Activated CD8-positive, alpha-beta memory T cell treated with anti-CD3 and anti-CD28 coated beads, Interleukin-2, amount 10 ng/mL, durations not matched to agents 7 days and 5 days (primary cell): ENCODE measurements at regions not wholly inside any gene's neighbourhood (a gene's known extent, or its start where the extent isn't known, plus 50 kb on each side); places are given as distances from the start of the nearest gene placed in this dataset.

ENCODE experiments used
- ATAC-seq: fragments of 150-1000 bp; cut with Tn5 transposase; one replicate; pipeline ENCODE4 v1.10.0; 2021; ENCODE audit warnings: moderate library complexity
- CTCF ChIA-PET: fragments of 350-600 bp; sonication (Branson Sonifier 250); formaldehyde crosslinking; loops from one replicate; lab custom pipeline; 2021; ENCODE audit warnings: antibody characterized with exemption; lab: Charles Lee
- DNase-seq: peaks from one replicate; pipeline ENCODE4 v3.0.0-alpha.2; 2020
- H3K27ac Mint-ChIP-seq: one replicate; pipeline ENCODE4 v1.8.0; 2021; ENCODE audit warnings: mild to moderate bottlenecking, mixed read lengths
- H3K27me3 Mint-ChIP-seq: one replicate; pipeline ENCODE4 v1.8.0; 2021; ENCODE audit warnings: mixed read lengths
- H3K36me3 Mint-ChIP-seq: one replicate; pipeline ENCODE4 v1.8.0; 2021; ENCODE audit warnings: mild to moderate bottlenecking, mixed read lengths
- H3K4me1 Mint-ChIP-seq: one replicate; pipeline ENCODE4 v1.8.0; 2021; ENCODE audit warnings: mixed read lengths
- H3K4me3 Mint-ChIP-seq: one replicate; pipeline ENCODE4 v1.8.0; 2021; ENCODE audit warnings: mild to moderate bottlenecking, moderate library complexity, mixed read lengths
- H3K9me3 Mint-ChIP-seq: one replicate; pipeline ENCODE4 v1.8.0; 2022; ENCODE audit warnings: low read depth, mixed read lengths

GRCh38 chr5:167128581-167128980 lies 1162.9 kb upstream of the WWC1 start:
- no peak for DNase-seq
- H3K36me3 Mint-ChIP-seq, result no peaks in the 10 kb centered on the region
- ATAC-seq, result no peak
- no peak overlapping the region for H3K27ac Mint-ChIP-seq
- peaks cover 12% of the 10 kb centered on the region for H3K9me3 Mint-ChIP-seq
- CTCF ChIA-PET, result no interaction called here
- H3K4me1 Mint-ChIP-seq, result no peaks in the 10 kb centered on the region
- no peak overlapping the region for H3K4me3 Mint-ChIP-seq
- H3K27me3 Mint-ChIP-seq, result no peaks in the 10 kb centered on the region

GRCh38 chr5:167140548-167141291 lies 1150.7 kb upstream of the WWC1 start:
- Mint-ChIP-seq H3K36me3 (no peaks in the 10 kb centered on the region), H3K9me3 (peaks cover 8% of the 10 kb centered on the region), H3K27me3 (no peaks in the 10 kb centered on the region), H3K4me3 (no peak overlapping the region), H3K27ac (no peak overlapping the region), H3K4me1 (no peaks in the 10 kb centered on the region)
- ATAC-seq, result no peak
- CTCF ChIA-PET, result no interaction called here
- no peak for DNase-seq

- Mint-ChIP-seq H3K36me3 (no peaks in the 10 kb centered on the region), H3K27ac (no peak overlapping the region), H3K4me1 (no peaks in the 10 kb centered on the region), H3K4me3 (no peak overlapping the region), H3K9me3 (peaks cover 13% of the 10 kb centered on the region), H3K27me3 (no peaks in the 10 kb centered on the region)
- no peak for ATAC-seq
- DNase-seq, result no peak
- CTCF ChIA-PET, result no interaction called here
Measured at GRCh38 chr5:167143716-167144115, 1147.7 kb upstream of the WWC1 start.

- ATAC-seq, result no peak
- Mint-ChIP-seq H3K4me3 (no peak overlapping the region), H3K9me3 (peaks cover 13% of the 10 kb centered on the region), H3K27me3 (no peaks in the 10 kb centered on the region), H3K27ac (no peak overlapping the region), H3K36me3 (no peaks in the 10 kb centered on the region), H3K4me1 (no peaks in the 10 kb centered on the region)
- no peak for DNase-seq
- CTCF ChIA-PET, result no interaction called here
Measured at GRCh38 chr5:167145841-167146240, 1145.6 kb upstream of the WWC1 start.

GRCh38 chr5:167147879-167148278 lies 1143.6 kb upstream of the WWC1 start:
- no peak overlapping the region for H3K27ac Mint-ChIP-seq
- H3K36me3 Mint-ChIP-seq, result no peaks in the 10 kb centered on the region
- no peak for DNase-seq
- ATAC-seq, result no peak
- H3K4me3 Mint-ChIP-seq, result no peak overlapping the region
- H3K9me3 Mint-ChIP-seq, result peaks cover 13% of the 10 kb centered on the region
- no peaks in the 10 kb centered on the region for H3K4me1 Mint-ChIP-seq
- H3K27me3 Mint-ChIP-seq, result no peaks in the 10 kb centered on the region
- CTCF ChIA-PET, result no interaction called here

- Mint-ChIP-seq H3K9me3 (peaks cover 11% of the 10 kb centered on the region), H3K4me3 (no peak overlapping the region), H3K27me3 (no peaks in the 10 kb centered on the region), H3K27ac (no peak overlapping the region), H3K4me1 (no peaks in the 10 kb centered on the region), H3K36me3 (no peaks in the 10 kb centered on the region)
- CTCF ChIA-PET, result no interaction called here
- DNase-seq, result no peak
- no peak for ATAC-seq
Measured at GRCh38 chr5:167150661-167151060, 1140.8 kb upstream of the WWC1 start.

GRCh38 chr5:167152561-167152960 lies 1138.9 kb upstream of the WWC1 start:
- ATAC-seq (no peak), DNase-seq (no peak)
- CTCF ChIA-PET, result no interaction called here
- no peaks in the 10 kb centered on the region for H3K27me3 Mint-ChIP-seq
- H3K27ac Mint-ChIP-seq, result no peak overlapping the region
- H3K4me3 Mint-ChIP-seq, result no peak overlapping the region
- H3K36me3 Mint-ChIP-seq, result no peaks in the 10 kb centered on the region
- peaks cover 7% of the 10 kb centered on the region for H3K9me3 Mint-ChIP-seq
- H3K4me1 Mint-ChIP-seq, result no peaks in the 10 kb centered on the region

GRCh38 chr5:167155387-167156005 lies 1135.9 kb upstream of the WWC1 start:
- Mint-ChIP-seq H3K27ac (no peak overlapping the region), H3K4me1 (no peaks in the 10 kb centered on the region)
- CTCF ChIA-PET, result no interaction called here

GRCh38 chr5:167156446-167156845 lies 1135.0 kb upstream of the WWC1 start:
- Mint-ChIP-seq H3K36me3 (no peaks in the 10 kb centered on the region), H3K4me1 (no peaks in the 10 kb centered on the region), H3K9me3 (peaks cover 7% of the 10 kb centered on the region), H3K4me3 (no peak overlapping the region), H3K27ac (no peak overlapping the region), H3K27me3 (no peaks in the 10 kb centered on the region)
- CTCF ChIA-PET, result no interaction called here
- no peak for DNase-seq
- ATAC-seq, result no peak

More at GRCh38 chr5:167155387-167156005, 1135.9 kb upstream of the WWC1 start:
- Mint-ChIP-seq H3K4me3 (no peak overlapping the region), H3K9me3 (peaks cover 7% of the 10 kb centered on the region), H3K36me3 (no peaks in the 10 kb centered on the region), H3K27me3 (no peaks in the 10 kb centered on the region)
- ATAC-seq (no peak), DNase-seq (no peak)

- Mint-ChIP-seq H3K9me3 (peaks cover 6% of the 10 kb centered on the region), H3K4me1 (no peaks in the 10 kb centered on the region), H3K4me3 (no peak overlapping the region), H3K27me3 (no peaks in the 10 kb centered on the region), H3K27ac (no peak overlapping the region), H3K36me3 (no peaks in the 10 kb centered on the region)
- no peak for ATAC-seq
- CTCF ChIA-PET, result no interaction called here
- no peak for DNase-seq
Measured at GRCh38 chr5:167158588-167158987, 1132.9 kb upstream of the WWC1 start.

GRCh38 chr5:167160388-167160787 lies 1131.1 kb upstream of the WWC1 start:
- Mint-ChIP-seq H3K9me3 (peaks cover 6% of the 10 kb centered on the region), H3K27ac (no peak overlapping the region), H3K4me3 (no peak overlapping the region), H3K36me3 (no peaks in the 10 kb centered on the region), H3K4me1 (no peaks in the 10 kb centered on the region), H3K27me3 (no peaks in the 10 kb centered on the region)
- no peak for ATAC-seq
- CTCF ChIA-PET, result no interaction called here
- no peak for DNase-seq

- Mint-ChIP-seq H3K4me3 (no peak overlapping the region), H3K4me1 (no peaks in the 10 kb centered on the region), H3K27me3 (no peaks in the 10 kb centered on the region), H3K27ac (no peak overlapping the region), H3K36me3 (no peaks in the 10 kb centered on the region), H3K9me3 (peaks cover 9% of the 10 kb centered on the region)
- no peak for ATAC-seq
- CTCF ChIA-PET, result no interaction called here
- DNase-seq, result no peak
Measured at GRCh38 chr5:167166696-167167095, 1124.7 kb upstream of the WWC1 start.

GRCh38 chr5:167167191-167167795 lies 1124.2 kb upstream of the WWC1 start:
- no peak overlapping the region for H3K4me3 Mint-ChIP-seq
- H3K4me1 Mint-ChIP-seq, result no peaks in the 10 kb centered on the region
- peaks cover 8% of the 10 kb centered on the region for H3K9me3 Mint-ChIP-seq
- H3K27ac Mint-ChIP-seq, result no peak overlapping the region
- no peaks in the 10 kb centered on the region for H3K27me3 Mint-ChIP-seq
- DNase-seq, result no peak
- CTCF ChIA-PET, result no interaction called here
- no peak for ATAC-seq
- H3K36me3 Mint-ChIP-seq, result no peaks in the 10 kb centered on the region

- no peak overlapping the region for H3K27ac Mint-ChIP-seq
- DNase-seq, result no peak
- CTCF ChIA-PET, result no interaction called here
- no peak overlapping the region for H3K4me3 Mint-ChIP-seq
- H3K27me3 Mint-ChIP-seq, result no peaks in the 10 kb centered on the region
- ATAC-seq, result no peak
- no peaks in the 10 kb centered on the region for H3K36me3 Mint-ChIP-seq
- H3K9me3 Mint-ChIP-seq, result peaks cover 6% of the 10 kb centered on the region
- H3K4me1 Mint-ChIP-seq, result no peaks in the 10 kb centered on the region
Measured at GRCh38 chr5:167168971-167169370, 1122.5 kb upstream of the WWC1 start.
